GM23338 (cell line): ENCODE measurements at regions not wholly inside any gene's neighbourhood (a gene's known extent, or its start where the extent isn't known, plus 50 kb on each side); places are given as distances from the start of the nearest gene placed in this dataset.

Experiments used
- ATAC-seq: fragments of 200-7000 bp; cut with Tn5 transposase; 3 replicates; pipeline ENCODE4 v1.9.1; 2020
- DNase-seq: peaks from one replicate; pipeline ENCODE4 v3.0.0-alpha.2; 2015; ENCODE audit warnings: low spot score
- H2AFZ ChIP-seq: fragments of 200-600 bp; sonication (generic); 2 replicates; pipeline ENCODE4 v1.8.0; 2016; ENCODE audit warnings: antibody characterized with exemption, mild to moderate bottlenecking, moderate library complexity
- H3F3A ChIP-seq: fragments of 200-600 bp; sonication (generic); replicated peaks from 2 replicates; pipeline ENCODE4 v1.8.0; 2017; ENCODE audit warnings: antibody characterized with exemption, mixed run types, low read depth
- H3K27ac ChIP-seq: fragments of 200-600 bp; sonication (generic); 2 replicates; pipeline ENCODE4 v1.6.1; 2016; ENCODE audit warnings: low read depth
- H3K27me3 ChIP-seq: fragments of 200-600 bp; sonication (generic); 2 replicates; pipeline ENCODE4 v1.8.0; 2016; ENCODE audit warnings: mild to moderate bottlenecking, mixed run types, moderate library complexity; ENCODE audit not compliant: insufficient read depth
- H3K36me3 ChIP-seq: fragments of 200-600 bp; sonication (generic); 2 replicates; pipeline ENCODE4 v1.8.0; 2016; ENCODE audit warnings: mild to moderate bottlenecking; ENCODE audit not compliant: insufficient read depth
- H3K4me1 ChIP-seq: fragments of 200-600 bp; sonication (generic); 2 replicates; pipeline ENCODE4 v1.8.0; 2016; ENCODE audit warnings: mild to moderate bottlenecking, moderate library complexity; ENCODE audit not compliant: insufficient read depth
- H3K4me2 ChIP-seq: fragments of 200-600 bp; sonication (generic); 2 replicates; pipeline ENCODE4 v1.7.1; 2017; ENCODE audit warnings: mixed run types
- H3K4me3 ChIP-seq: fragments of 200-600 bp; sonication (generic); 2 replicates; pipeline ENCODE4 v1.6.1; 2016; ENCODE audit warnings: mixed run types
- H3K79me2 ChIP-seq: fragments of 200-600 bp; sonication (generic); replicated peaks from 2 replicates; pipeline ENCODE4 v1.8.0; 2017; ENCODE audit warnings: mild to moderate bottlenecking; ENCODE audit not compliant: insufficient read depth
- H3K9me2 ChIP-seq: fragments of 200-600 bp; sonication (generic); 2 replicates; pipeline ENCODE4 v1.8.0; 2017; ENCODE audit not compliant: insufficient read depth
- H4K20me1 ChIP-seq: fragments of 200-600 bp; sonication (generic); replicated peaks from 2 replicates; pipeline ENCODE4 v1.8.0; 2017; ENCODE audit warnings: mild to moderate bottlenecking; ENCODE audit not compliant: insufficient read depth
- H3K27ac Mint-ChIP-seq: 2 replicates; pipeline ENCODE4 v1.8.0; 2020; ENCODE audit warnings: inconsistent platforms, mild to moderate bottlenecking, moderate library complexity, mixed read lengths
- H3K27me3 Mint-ChIP-seq: 3 replicates; pipeline ENCODE4 v1.8.0; 2022; ENCODE audit warnings: low read depth, mild to moderate bottlenecking, moderate library complexity, mixed read lengths, inconsistent platforms; ENCODE audit not compliant: insufficient read depth, poor library complexity
- H3K36me3 Mint-ChIP-seq: 3 replicates; pipeline ENCODE4 v1.8.0; 2021; ENCODE audit warnings: low read depth, mild to moderate bottlenecking, inconsistent platforms, moderate library complexity, mixed read lengths
- H3K4me1 Mint-ChIP-seq: 3 replicates; pipeline ENCODE4 v1.8.0; 2020; ENCODE audit warnings: mild to moderate bottlenecking, inconsistent platforms, mixed read lengths
- H3K4me3 Mint-ChIP-seq: 3 replicates; pipeline ENCODE4 v1.8.0; 2021; ENCODE audit warnings: moderate library complexity, mild to moderate bottlenecking, inconsistent platforms, mixed read lengths
- H3K9me3 Mint-ChIP-seq: 3 replicates; pipeline ENCODE4 v1.8.0; 2020; ENCODE audit warnings: moderate library complexity, mild to moderate bottlenecking, inconsistent platforms, mixed read lengths
- EZH2 ChIP-seq: fragments of 200-600 bp; sonication (generic); IDR thresholded peaks from one replicate; pipeline ENCODE4 v1.8.0; 2017; ENCODE audit warnings: antibody characterized with exemption, mild to moderate bottlenecking, low read depth; ENCODE audit not compliant: unreplicated experiment
- EZH2phosphoT487 ChIP-seq: fragments of 200-600 bp; sonication (generic); IDR thresholded peaks from one replicate; pipeline ENCODE4 v1.8.1; 2018; ENCODE audit warnings: antibody characterized with exemption; ENCODE audit not compliant: unreplicated experiment
- NANOG ChIP-seq: IDR thresholded peaks from 2 replicates; pipeline ENCODE4 v1.6.1; 2016; ENCODE audit warnings: antibody characterized with exemption, borderline replicate concordance
- POLR2AphosphoS5 ChIP-seq: IDR thresholded peaks from 2 replicates; pipeline ENCODE4 v1.6.1; 2016; ENCODE audit warnings: antibody characterized with exemption, low read depth
- STAT1 ChIP-seq: IDR thresholded peaks from one replicate; pipeline ENCODE4 v1.6.1; 2016; ENCODE audit warnings: antibody characterized with exemption; ENCODE audit not compliant: unreplicated experiment
- ZNF114 ChIP-seq: fragments of 250-450 bp; sonication (Bioruptor Pico); IDR thresholded peaks from 2 replicates; pipeline ENCODE4 v1.5.0; 2020; ENCODE audit warnings: mild to moderate bottlenecking, moderate library complexity
- ZNF331 ChIP-seq: fragments of 250-450 bp; sonication (Bioruptor Pico); IDR thresholded peaks from 2 replicates; pipeline ENCODE4 v1.5.0; 2020; ENCODE audit warnings: low read depth, mild to moderate bottlenecking, moderate library complexity
- TF ChIP-seq, protein P1 (sequence below): IDR thresholded peaks from 2 replicates; pipeline ENCODE4 v1.6.1; 2016; ENCODE audit warnings: antibody characterized with exemption
- TF ChIP-seq, protein P2 (sequence below): fragments of 250-450 bp; sonication (Bioruptor Pico); IDR thresholded peaks from 2 replicates; pipeline ENCODE4 v1.5.0; 2020; ENCODE audit warnings: mild to moderate bottlenecking, moderate library complexity

DNA sequence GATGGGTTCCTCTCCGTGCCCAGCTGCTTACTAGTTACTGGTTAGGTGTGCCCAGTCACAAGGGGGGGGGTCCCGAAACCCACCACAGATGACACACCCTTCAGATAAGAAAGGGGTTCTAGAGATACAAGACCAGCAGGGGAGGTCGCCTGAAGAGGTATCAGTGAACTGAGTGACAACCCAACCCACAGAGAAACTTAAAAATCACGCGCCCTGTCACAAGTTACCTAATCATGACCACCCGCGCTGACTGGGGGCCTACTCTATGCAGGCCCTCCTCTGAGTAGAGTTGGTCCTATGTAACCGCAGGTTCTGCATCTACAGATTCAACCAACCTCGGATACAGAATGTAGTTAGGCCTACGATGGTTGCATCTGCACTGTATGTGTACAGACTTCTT lies 210.3 kb upstream of the SFSWAP start (continued):
- TF ChIP-seq EZH2phosphoT487 (no peak), POLR2AphosphoS5 (no peak), NANOG (no peak), EZH2 (no peak)

DNA sequence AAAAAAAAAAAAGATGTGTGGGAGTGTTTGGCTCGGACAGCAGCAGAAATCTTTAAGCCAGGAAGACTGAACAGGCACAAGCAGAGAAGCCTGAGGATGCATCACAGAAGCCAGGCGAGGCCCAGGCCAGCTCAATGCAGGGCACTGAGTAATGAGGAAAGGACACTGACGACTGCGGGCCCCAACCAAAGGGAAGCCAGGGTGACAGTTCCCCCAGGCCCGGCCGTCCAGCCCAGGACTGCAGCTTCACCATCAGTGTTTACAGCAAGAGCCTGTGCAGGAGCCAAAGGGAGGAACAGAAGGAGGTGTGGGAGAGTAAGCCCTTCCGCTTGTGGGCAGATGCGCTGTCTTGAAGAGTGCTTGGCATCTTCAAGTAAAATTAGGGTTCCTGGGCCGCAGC lies 205.3 kb upstream of the SFSWAP start:
- DNase-seq (no peak), ATAC-seq (no peak)
- H3K4me2 ChIP-seq: no peak overlapping the region
- H3K36me3 Mint-ChIP-seq: no peaks in the 10 kb centered on the region
- H3K36me3 ChIP-seq: no peaks in the 10 kb centered on the region
- no peak overlapping the region for H3K4me3 Mint-ChIP-seq
- TF ChIP-seq STAT1 (no peak), ZNF114 (CRISPR knock-in tag) (no peak), ZNF331 (CRISPR knock-in tag) (no peak)
- TF ChIP-seq, protein P1, sequence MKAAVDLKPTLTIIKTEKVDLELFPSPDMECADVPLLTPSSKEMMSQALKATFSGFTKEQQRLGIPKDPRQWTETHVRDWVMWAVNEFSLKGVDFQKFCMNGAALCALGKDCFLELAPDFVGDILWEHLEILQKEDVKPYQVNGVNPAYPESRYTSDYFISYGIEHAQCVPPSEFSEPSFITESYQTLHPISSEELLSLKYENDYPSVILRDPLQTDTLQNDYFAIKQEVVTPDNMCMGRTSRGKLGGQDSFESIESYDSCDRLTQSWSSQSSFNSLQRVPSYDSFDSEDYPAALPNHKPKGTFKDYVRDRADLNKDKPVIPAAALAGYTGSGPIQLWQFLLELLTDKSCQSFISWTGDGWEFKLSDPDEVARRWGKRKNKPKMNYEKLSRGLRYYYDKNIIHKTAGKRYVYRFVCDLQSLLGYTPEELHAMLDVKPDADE: no peak
- TF ChIP-seq, protein P2, sequence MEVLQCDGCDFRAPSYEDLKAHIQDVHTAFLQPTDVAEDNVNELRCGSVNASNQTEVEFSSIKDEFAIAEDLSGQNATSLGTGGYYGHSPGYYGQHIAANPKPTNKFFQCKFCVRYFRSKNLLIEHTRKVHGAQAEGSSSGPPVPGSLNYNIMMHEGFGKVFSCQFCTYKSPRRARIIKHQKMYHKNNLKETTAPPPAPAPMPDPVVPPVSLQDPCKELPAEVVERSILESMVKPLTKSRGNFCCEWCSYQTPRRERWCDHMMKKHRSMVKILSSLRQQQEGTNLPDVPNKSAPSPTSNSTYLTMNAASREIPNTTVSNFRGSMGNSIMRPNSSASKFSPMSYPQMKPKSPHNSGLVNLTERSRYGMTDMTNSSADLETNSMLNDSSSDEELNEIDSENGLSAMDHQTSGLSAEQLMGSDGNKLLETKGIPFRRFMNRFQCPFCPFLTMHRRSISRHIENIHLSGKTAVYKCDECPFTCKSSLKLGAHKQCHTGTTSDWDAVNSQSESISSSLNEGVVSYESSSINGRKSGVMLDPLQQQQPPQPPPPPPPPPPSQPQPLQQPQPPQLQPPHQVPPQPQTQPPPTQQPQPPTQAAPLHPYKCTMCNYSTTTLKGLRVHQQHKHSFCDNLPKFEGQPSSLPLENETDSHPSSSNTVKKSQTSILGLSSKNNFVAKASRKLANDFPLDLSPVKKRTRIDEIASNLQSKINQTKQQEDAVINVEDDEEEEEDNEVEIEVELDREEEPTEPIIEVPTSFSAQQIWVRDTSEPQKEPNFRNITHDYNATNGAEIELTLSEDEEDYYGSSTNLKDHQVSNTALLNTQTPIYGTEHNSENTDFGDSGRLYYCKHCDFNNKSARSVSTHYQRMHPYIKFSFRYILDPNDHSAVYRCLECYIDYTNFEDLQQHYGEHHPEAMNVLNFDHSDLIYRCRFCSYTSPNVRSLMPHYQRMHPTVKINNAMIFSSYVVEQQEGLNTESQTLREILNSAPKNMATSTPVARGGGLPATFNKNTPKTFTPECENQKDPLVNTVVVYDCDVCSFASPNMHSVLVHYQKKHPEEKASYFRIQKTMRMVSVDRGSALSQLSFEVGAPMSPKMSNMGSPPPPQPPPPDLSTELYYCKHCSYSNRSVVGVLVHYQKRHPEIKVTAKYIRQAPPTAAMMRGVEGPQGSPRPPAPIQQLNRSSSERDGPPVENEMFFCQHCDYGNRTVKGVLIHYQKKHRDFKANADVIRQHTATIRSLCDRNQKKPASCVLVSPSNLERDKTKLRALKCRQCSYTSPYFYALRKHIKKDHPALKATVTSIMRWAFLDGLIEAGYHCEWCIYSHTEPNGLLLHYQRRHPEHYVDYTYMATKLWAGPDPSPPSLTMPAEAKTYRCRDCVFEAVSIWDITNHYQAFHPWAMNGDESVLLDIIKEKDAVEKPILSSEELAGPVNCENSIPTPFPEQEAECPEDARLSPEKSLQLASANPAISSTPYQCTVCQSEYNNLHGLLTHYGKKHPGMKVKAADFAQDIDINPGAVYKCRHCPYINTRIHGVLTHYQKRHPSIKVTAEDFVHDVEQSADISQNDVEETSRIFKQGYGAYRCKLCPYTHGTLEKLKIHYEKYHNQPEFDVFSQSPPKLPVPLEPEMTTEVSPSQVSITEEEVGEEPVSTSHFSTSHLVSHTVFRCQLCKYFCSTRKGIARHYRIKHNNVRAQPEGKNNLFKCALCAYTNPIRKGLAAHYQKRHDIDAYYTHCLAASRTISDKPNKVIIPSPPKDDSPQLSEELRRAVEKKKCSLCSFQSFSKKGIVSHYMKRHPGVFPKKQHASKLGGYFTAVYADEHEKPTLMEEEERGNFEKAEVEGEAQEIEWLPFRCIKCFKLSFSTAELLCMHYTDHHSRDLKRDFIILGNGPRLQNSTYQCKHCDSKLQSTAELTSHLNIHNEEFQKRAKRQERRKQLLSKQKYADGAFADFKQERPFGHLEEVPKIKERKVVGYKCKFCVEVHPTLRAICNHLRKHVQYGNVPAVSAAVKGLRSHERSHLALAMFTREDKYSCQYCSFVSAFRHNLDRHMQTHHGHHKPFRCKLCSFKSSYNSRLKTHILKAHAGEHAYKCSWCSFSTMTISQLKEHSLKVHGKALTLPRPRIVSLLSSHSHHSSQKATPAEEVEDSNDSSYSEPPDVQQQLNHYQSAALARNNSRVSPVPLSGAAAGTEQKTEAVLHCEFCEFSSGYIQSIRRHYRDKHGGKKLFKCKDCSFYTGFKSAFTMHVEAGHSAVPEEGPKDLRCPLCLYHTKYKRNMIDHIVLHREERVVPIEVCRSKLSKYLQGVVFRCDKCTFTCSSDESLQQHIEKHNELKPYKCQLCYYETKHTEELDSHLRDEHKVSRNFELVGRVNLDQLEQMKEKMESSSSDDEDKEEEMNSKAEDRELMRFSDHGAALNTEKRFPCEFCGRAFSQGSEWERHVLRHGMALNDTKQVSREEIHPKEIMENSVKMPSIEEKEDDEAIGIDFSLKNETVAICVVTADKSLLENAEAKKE (CRISPR knock-in tag): no peak
- no peaks in the 10 kb centered on the region; the same call in 1 of the 2 replicates for H3K9me2 ChIP-seq
- no peaks in the 10 kb centered on the region for H3K27me3 ChIP-seq
- no peaks in the 10 kb centered on the region for H3F3A ChIP-seq
- H3K4me1 ChIP-seq: no peaks in the 10 kb centered on the region
- H3K27ac Mint-ChIP-seq: no peak overlapping the region
- H3K79me2 ChIP-seq: no peaks in the 10 kb centered on the region
- H4K20me1 ChIP-seq: no peaks in the 10 kb centered on the region
- H2AFZ ChIP-seq: no peak overlapping the region
- H3K9me3 Mint-ChIP-seq: no peaks in the 10 kb centered on the region
- H3K4me1 Mint-ChIP-seq: no peaks in the 10 kb centered on the region
- peaks cover 4% of the 10 kb centered on the region for H3K27me3 Mint-ChIP-seq
- H3K4me3 ChIP-seq: no peak overlapping the region
- H3K27ac ChIP-seq: no peak overlapping the region
